ENCODE measurements at regions not wholly inside any gene's neighbourhood (a gene's known extent, or its start where the extent isn't known, plus 50 kb on each side); places are given as distances from the start of the nearest gene placed in this dataset.

DNA sequence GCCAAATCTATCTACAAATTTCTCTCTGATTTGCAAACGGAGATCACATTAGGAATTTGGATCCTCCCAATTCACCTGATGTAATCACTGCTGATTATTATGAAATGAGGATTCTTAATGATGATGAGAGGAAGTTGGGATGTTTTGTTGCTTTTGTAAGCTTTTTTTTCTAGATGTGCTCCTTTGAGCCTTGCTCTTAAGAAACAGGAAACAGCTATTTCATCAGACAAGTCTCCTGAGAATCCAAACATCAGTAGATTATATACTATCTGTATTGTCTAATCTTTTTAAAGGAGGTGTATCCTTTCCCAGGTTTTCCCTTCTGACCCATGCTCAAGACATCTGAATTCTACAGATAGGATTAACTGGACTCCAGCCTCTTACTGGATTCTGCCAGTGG lies 73.3 kb downstream of the KIF2B start:
- no peaks in the 10 kb centered on the region for H3K9me3 ChIP-seq (ENCODE audit: low read depth)
- H2AFZ ChIP-seq (replicated peaks), result peak overlapping the region; percentile 20
- no peaks in the 10 kb centered on the region for H3K4me1 ChIP-seq
- no peaks in the 10 kb centered on the region for H3K36me3 ChIP-seq
- no peak for DNase-seq (ENCODE audit: low spot score)
- Mint-ChIP-seq H3K36me3 (no peaks in the 10 kb centered on the region), H3K4me3 (no peak overlapping the region), H3K9me3 (no peaks in the 10 kb centered on the region), H3K27me3 (ENCODE audit: insufficient read depth, low read depth) (peaks cover 2% of the 10 kb centered on the region), H3K4me1 (no peaks in the 10 kb centered on the region), H3K27ac (no peak overlapping the region)
- H3F3A ChIP-seq (ENCODE audit: low read depth), result no peaks in the 10 kb centered on the region
- H3K79me2 ChIP-seq (ENCODE audit: low read depth), result no peaks in the 10 kb centered on the region
- H4K20me1 ChIP-seq (ENCODE audit: low read depth), result no peaks in the 10 kb centered on the region
- H3K4me3 ChIP-seq, result no peak overlapping the region
- H3K27me3 ChIP-seq, result no peaks in the 10 kb centered on the region
- H3K9ac ChIP-seq, result no peak overlapping the region
- TF ChIP-seq, protein P1, sequence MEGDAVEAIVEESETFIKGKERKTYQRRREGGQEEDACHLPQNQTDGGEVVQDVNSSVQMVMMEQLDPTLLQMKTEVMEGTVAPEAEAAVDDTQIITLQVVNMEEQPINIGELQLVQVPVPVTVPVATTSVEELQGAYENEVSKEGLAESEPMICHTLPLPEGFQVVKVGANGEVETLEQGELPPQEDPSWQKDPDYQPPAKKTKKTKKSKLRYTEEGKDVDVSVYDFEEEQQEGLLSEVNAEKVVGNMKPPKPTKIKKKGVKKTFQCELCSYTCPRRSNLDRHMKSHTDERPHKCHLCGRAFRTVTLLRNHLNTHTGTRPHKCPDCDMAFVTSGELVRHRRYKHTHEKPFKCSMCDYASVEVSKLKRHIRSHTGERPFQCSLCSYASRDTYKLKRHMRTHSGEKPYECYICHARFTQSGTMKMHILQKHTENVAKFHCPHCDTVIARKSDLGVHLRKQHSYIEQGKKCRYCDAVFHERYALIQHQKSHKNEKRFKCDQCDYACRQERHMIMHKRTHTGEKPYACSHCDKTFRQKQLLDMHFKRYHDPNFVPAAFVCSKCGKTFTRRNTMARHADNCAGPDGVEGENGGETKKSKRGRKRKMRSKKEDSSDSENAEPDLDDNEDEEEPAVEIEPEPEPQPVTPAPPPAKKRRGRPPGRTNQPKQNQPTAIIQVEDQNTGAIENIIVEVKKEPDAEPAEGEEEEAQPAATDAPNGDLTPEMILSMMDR (IDR thresholded peaks at IDR 0.05), result no peak
- TF ChIP-seq EZH2 (IDR thresholded peaks at IDR 0.05), result no peak
- no peak for TF ChIP-seq EZH2phosphoT487 (IDR thresholded peaks at IDR 0.05)
- no peak overlapping the region for H3K27ac ChIP-seq
- H3K4me2 ChIP-seq, result no peak overlapping the region

DNA sequence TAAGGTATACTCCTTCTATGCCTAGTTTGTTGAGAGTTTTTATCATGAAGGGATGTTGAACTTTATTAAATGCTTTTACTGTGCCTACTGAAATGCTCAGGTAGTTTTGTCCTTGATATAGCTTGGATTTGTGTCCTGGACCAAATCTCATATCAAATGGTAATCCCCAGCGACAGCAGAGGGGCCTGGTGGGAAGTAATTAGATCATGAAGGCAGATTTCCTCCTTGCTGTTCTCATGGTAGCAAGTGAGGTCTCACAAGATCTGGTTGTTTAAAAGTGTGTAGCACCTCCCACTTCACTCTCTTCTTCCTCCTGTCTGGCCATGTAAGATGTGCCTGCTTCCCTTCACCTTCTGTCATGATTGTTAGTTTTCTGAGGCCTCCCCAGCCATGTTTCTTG lies 78.2 kb downstream of the KIF2B start:
- Histone ChIP-seq H2AFZ (replicated peaks) (no peak overlapping the region), H3K9me3 (ENCODE audit: low read depth) (no peaks in the 10 kb centered on the region), H3K79me2 (ENCODE audit: low read depth) (no peaks in the 10 kb centered on the region), H3K27ac (no peak overlapping the region), H3K4me3 (no peak overlapping the region), H3F3A (ENCODE audit: low read depth) (no peaks in the 10 kb centered on the region), H3K4me1 (no peaks in the 10 kb centered on the region), H3K4me2 (no peak overlapping the region), H3K36me3 (no peaks in the 10 kb centered on the region), H4K20me1 (ENCODE audit: low read depth) (no peaks in the 10 kb centered on the region), H3K27me3 (no peaks in the 10 kb centered on the region), H3K9ac (no peak overlapping the region)
- Mint-ChIP-seq H3K9me3 (peaks cover 2% of the 10 kb centered on the region), H3K27me3 (ENCODE audit: insufficient read depth, low read depth) (no peaks in the 10 kb centered on the region), H3K36me3 (peaks cover 2% of the 10 kb centered on the region), H3K27ac (no peak overlapping the region), H3K4me3 (no peak overlapping the region), H3K4me1 (no peaks in the 10 kb centered on the region)
- TF ChIP-seq EZH2phosphoT487 (IDR thresholded peaks at IDR 0.05), result no peak
- TF ChIP-seq EZH2 (IDR thresholded peaks at IDR 0.05), result no peak
- DNase-seq (ENCODE audit: low spot score), result no peak

GRCh38 chr17:53907435-53907834 lies 84.7 kb downstream of the KIF2B start:
- Histone ChIP-seq H3K27ac (no peak overlapping the region), H3K4me1 (no peaks in the 10 kb centered on the region), H3K4me3 (no peak overlapping the region), H3K36me3 (no peaks in the 10 kb centered on the region), H3K9me3 (ENCODE audit: low read depth) (no peaks in the 10 kb centered on the region), H3K79me2 (ENCODE audit: low read depth) (no peaks in the 10 kb centered on the region), H4K20me1 (ENCODE audit: low read depth) (no peaks in the 10 kb centered on the region), H3F3A (ENCODE audit: low read depth) (no peaks in the 10 kb centered on the region), H3K4me2 (no peak overlapping the region), H3K9ac (no peak overlapping the region), H2AFZ (replicated peaks) (peak overlapping the region; percentile 13), H3K27me3 (no peaks in the 10 kb centered on the region)
- Mint-ChIP-seq H3K4me1 (peaks cover 7% of the 10 kb centered on the region), H3K27ac (no peak overlapping the region), H3K27me3 (ENCODE audit: insufficient read depth, low read depth) (peaks cover 3% of the 10 kb centered on the region), H3K9me3 (no peaks in the 10 kb centered on the region), H3K36me3 (peaks cover 2% of the 10 kb centered on the region), H3K4me3 (no peak overlapping the region)
- TF ChIP-seq EZH2 (IDR thresholded peaks at IDR 0.05), result no peak
- TF ChIP-seq EZH2phosphoT487 (IDR thresholded peaks at IDR 0.05), result no peak
- TF ChIP-seq, protein P1 (IDR thresholded peaks at IDR 0.05), result no peak
- DNase-seq (ENCODE audit: low spot score), result no peak

- Histone ChIP-seq H3K36me3 (no peaks in the 10 kb centered on the region), H2AFZ (replicated peaks) (no peak overlapping the region), H3K9me3 (ENCODE audit: low read depth) (no peaks in the 10 kb centered on the region), H3K9ac (no peak overlapping the region), H3F3A (ENCODE audit: low read depth) (no peaks in the 10 kb centered on the region), H3K79me2 (ENCODE audit: low read depth) (no peaks in the 10 kb centered on the region), H3K27me3 (no peaks in the 10 kb centered on the region), H4K20me1 (ENCODE audit: low read depth) (no peaks in the 10 kb centered on the region), H3K4me3 (no peak overlapping the region), H3K4me1 (no peaks in the 10 kb centered on the region), H3K4me2 (no peak overlapping the region), H3K27ac (no peak overlapping the region)
- Mint-ChIP-seq H3K4me1 (peaks cover 8% of the 10 kb centered on the region), H3K9me3 (no peaks in the 10 kb centered on the region), H3K27me3 (ENCODE audit: insufficient read depth, low read depth) (peaks cover 3% of the 10 kb centered on the region), H3K27ac (no peak overlapping the region), H3K36me3 (no peaks in the 10 kb centered on the region), H3K4me3 (no peak overlapping the region)
- TF ChIP-seq, protein P1 (IDR thresholded peaks at IDR 0.05), result no peak
- no peak for TF ChIP-seq EZH2phosphoT487 (IDR thresholded peaks at IDR 0.05)
- no peak for TF ChIP-seq EZH2 (IDR thresholded peaks at IDR 0.05)
- DNase-seq (ENCODE audit: low spot score), result no peak
Observed at GRCh38 chr17:53909802-53910201, 87.1 kb downstream of the KIF2B start.

All from neural progenitor cell (in vitro differentiated cells).